ENCODE measurements at regions not wholly inside any gene's neighbourhood (a gene's known extent, or its start where the extent isn't known, plus 50 kb on each side); places are given as distances from the start of the nearest gene placed in this dataset.

DNA sequence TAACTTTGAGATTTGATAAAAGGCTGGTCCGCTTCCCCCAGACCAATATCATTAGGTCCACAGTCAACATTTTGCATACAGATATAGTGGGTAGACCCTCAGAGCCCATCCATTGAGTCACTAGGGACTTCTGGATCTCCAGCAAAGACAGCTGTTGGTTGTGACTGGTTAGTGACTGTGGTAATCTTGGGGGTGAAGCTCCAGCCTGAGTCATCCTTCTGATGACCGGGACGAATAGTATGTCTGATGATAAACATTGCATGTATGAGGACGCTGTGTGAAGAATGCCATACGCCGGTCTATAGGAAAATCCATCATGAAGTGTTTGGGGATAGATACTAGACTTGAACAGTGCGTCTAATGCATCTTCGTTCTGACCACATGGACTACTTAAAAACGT lies 307.0 kb downstream of the UQCRFS1 start:
- no peaks in the 10 kb centered on the region for H3K27me3 Mint-ChIP-seq (ENCODE audit: insufficient read depth, unreplicated experiment)
- ChIA-PET POLR2A (no interaction called here), CTCF (interaction anchor here (0.6 kb wide), 1 partner anchor 358 kb away, joined by 3 read pairs; no protein-coding TSS in a partner anchor)
- no peaks in the 10 kb centered on the region for H3K4me1 Mint-ChIP-seq (ENCODE audit: insufficient read depth, unreplicated experiment)
- intact Hi-C loops (cut with micrococcal nuclease): no loop called here
- no TSS peak for BruUV-seq (replicated peaks)
- H3K36me3 Mint-ChIP-seq (ENCODE audit: insufficient read depth, unreplicated experiment): no peaks in the 10 kb centered on the region
- DNase-seq (ENCODE audit: unreplicated experiment): no peak
- no peak overlapping the region for H3K27ac Mint-ChIP-seq (ENCODE audit: low read depth, unreplicated experiment)
- TF ChIP-seq, protein P1, sequence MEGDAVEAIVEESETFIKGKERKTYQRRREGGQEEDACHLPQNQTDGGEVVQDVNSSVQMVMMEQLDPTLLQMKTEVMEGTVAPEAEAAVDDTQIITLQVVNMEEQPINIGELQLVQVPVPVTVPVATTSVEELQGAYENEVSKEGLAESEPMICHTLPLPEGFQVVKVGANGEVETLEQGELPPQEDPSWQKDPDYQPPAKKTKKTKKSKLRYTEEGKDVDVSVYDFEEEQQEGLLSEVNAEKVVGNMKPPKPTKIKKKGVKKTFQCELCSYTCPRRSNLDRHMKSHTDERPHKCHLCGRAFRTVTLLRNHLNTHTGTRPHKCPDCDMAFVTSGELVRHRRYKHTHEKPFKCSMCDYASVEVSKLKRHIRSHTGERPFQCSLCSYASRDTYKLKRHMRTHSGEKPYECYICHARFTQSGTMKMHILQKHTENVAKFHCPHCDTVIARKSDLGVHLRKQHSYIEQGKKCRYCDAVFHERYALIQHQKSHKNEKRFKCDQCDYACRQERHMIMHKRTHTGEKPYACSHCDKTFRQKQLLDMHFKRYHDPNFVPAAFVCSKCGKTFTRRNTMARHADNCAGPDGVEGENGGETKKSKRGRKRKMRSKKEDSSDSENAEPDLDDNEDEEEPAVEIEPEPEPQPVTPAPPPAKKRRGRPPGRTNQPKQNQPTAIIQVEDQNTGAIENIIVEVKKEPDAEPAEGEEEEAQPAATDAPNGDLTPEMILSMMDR (IDR thresholded peaks at IDR 0.05; ENCODE audit: unreplicated experiment): no peak
- no peak overlapping the region for H3K4me3 Mint-ChIP-seq (ENCODE audit: unreplicated experiment)
- H3K9me3 Mint-ChIP-seq (ENCODE audit: unreplicated experiment): peaks cover 35% of the 10 kb centered on the region

DNA sequence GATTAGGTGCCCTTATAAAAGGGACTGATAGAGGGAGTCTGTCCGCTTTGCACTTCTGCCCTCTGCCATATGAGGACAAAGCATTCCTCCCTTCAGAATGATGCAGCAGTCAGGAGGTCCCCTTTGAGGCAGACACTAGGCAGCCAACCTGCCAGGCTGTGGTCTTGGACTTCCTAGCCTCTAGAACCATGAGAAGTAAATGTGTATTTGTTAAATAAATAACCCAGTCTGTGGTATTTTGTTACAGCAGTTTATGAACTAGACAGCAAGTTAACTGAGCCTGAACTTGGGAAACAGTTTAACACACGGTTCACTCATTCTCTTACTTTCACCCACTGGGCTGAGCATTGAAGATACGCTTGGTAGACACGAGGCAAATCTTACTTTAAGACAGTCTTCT lies 313.2 kb downstream of the UQCRFS1 start:
- Mint-ChIP-seq H3K27ac (ENCODE audit: low read depth, unreplicated experiment) (no peak overlapping the region), H3K36me3 (ENCODE audit: insufficient read depth, unreplicated experiment) (no peaks in the 10 kb centered on the region), H3K9me3 (ENCODE audit: unreplicated experiment) (peaks cover 40% of the 10 kb centered on the region), H3K4me3 (ENCODE audit: unreplicated experiment) (no peak overlapping the region), H3K4me1 (ENCODE audit: insufficient read depth, unreplicated experiment) (no peaks in the 10 kb centered on the region), H3K27me3 (ENCODE audit: insufficient read depth, unreplicated experiment) (no peaks in the 10 kb centered on the region)
- intact Hi-C loops (cut with micrococcal nuclease): no loop called here
- POLR2A ChIA-PET: no interaction called here
- CTCF ChIA-PET: no interaction called here
- TF ChIP-seq, protein P1 (IDR thresholded peaks at IDR 0.05; ENCODE audit: unreplicated experiment): no peak
- BruUV-seq (replicated peaks): no TSS peak
- no peak for DNase-seq (ENCODE audit: unreplicated experiment)

DNA sequence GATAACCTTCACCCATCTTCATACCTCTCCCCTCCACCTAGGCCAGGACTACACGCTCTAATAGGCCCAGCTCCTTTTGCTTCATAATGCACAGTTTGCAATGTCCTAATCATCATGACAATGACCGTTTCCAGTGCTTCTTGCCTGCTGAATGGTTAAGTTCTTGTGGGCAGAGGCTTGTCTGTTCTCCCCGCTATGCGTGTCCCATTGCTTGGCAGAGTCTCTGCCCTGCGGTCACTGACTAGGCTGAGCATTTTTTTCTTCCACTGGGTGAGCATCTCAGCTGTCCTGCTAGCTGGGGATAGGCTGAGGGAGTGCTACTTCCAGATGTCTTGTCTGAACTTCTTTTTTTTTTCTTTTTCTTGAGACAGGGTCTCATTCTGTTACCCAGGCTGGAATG lies 314.7 kb downstream of the UQCRFS1 start:
- H3K27me3 Mint-ChIP-seq (ENCODE audit: insufficient read depth, unreplicated experiment): no peaks in the 10 kb centered on the region
- TF ChIP-seq, protein P1 (IDR thresholded peaks at IDR 0.05; ENCODE audit: unreplicated experiment): no peak
- no peak overlapping the region for H3K27ac Mint-ChIP-seq (ENCODE audit: low read depth, unreplicated experiment)
- POLR2A ChIA-PET: no interaction called here
- no TSS peak for BruUV-seq (replicated peaks)
- H3K9me3 Mint-ChIP-seq (ENCODE audit: unreplicated experiment): peaks cover 43% of the 10 kb centered on the region
- H3K4me3 Mint-ChIP-seq (ENCODE audit: unreplicated experiment): no peak overlapping the region
- CTCF ChIA-PET: interaction anchor here (0.6 kb wide), 1 partner anchor 489 kb away, joined by 4 read pairs; no protein-coding TSS in a partner anchor
- DNase-seq (ENCODE audit: unreplicated experiment): no peak
- H3K4me1 Mint-ChIP-seq (ENCODE audit: insufficient read depth, unreplicated experiment): no peaks in the 10 kb centered on the region
- intact Hi-C loops (cut with micrococcal nuclease): no loop called here
- H3K36me3 Mint-ChIP-seq (ENCODE audit: insufficient read depth, unreplicated experiment): no peaks in the 10 kb centered on the region

DNA sequence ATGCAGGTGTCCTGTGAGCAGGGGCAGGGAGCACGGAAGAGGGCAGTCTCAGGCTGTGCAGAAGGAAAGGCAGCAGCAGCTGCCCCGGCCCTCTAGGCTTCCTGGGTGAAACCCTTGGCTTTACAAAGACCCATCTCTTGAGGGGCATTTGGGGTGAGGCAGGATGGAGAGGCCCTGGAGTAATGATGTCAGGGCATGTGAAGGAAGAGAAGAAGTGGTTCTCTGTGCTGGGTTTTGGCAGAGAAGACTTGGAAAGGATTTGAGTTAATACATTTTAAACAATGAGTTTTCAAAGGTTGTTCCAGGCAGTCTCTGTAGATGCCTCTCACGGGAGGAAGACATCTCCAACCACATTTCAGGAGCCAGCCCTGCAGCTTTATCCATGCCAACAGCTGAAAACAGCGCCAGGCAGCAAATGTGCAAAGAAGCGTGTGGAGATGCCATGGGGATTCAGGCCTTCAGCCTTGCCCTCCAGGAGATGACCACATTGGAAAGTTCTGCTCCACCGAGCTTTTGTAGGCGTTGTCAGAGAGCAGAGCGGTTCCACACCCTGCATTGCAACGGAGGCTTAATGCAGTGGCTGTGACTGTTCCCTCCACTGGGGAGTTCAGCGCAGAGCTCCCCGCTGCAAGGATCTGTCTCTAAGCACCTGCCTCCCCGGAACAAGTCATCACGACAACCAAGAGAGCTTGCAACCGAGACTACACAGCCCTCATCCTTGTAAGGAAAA lies 322.8 kb downstream of the UQCRFS1 start:
- no peak overlapping the region for H3K4me3 Mint-ChIP-seq (ENCODE audit: unreplicated experiment)
- peaks cover 45% of the 10 kb centered on the region for H3K9me3 Mint-ChIP-seq (ENCODE audit: unreplicated experiment)
- H3K4me1 Mint-ChIP-seq (ENCODE audit: insufficient read depth, unreplicated experiment): no peaks in the 10 kb centered on the region
- H3K36me3 Mint-ChIP-seq (ENCODE audit: insufficient read depth, unreplicated experiment): peaks cover 4% of the 10 kb centered on the region
- no TSS peak for BruUV-seq (replicated peaks)
- POLR2A ChIA-PET: no interaction called here
- no peaks in the 10 kb centered on the region for H3K27me3 Mint-ChIP-seq (ENCODE audit: insufficient read depth, unreplicated experiment)
- intact Hi-C loops (cut with micrococcal nuclease): no loop called here
- CTCF ChIA-PET: interaction anchor here (1.0 kb wide), 1 partner anchor 11 kb away, joined by 3 read pairs; no protein-coding TSS in a partner anchor
- TF ChIP-seq, protein P1 (IDR thresholded peaks at IDR 0.05; ENCODE audit: unreplicated experiment): no peak
- no peak overlapping the region for H3K27ac Mint-ChIP-seq (ENCODE audit: low read depth, unreplicated experiment)
- DNase-seq (ENCODE audit: unreplicated experiment): no peak
